ENCODE measurements at regions not wholly inside any gene's neighbourhood (a gene's known extent, or its start where the extent isn't known, plus 50 kb on each side); places are given as distances from the start of the nearest gene placed in this dataset.
"Not testable (repeated sequence)": the region's sequence is repeated elsewhere in the genome, so short reads cannot be mapped to it uniquely, and the experiment has no call there.

DNA sequence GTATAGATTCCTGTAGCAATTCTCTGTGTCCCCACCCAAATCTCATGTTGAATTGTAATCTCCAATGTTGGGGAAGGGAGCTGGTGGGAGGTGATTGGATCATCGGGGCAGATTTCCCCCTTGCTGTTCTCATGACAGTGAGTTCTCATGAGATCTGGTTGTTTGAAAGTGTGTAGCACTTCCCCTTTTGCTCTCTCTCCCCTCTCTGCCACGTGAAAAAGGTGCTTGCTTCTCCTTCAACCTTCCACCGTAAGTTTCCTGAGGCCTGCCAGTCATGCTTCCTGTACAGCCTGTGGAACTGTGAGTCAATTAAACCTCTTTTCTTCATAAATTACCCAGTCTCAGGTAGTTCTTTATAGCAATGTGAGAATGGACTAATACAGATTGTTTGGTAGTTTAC, 175.3 kb upstream of the ACO1 start:
- DNase-seq: not testable (repeated sequence)

DNA sequence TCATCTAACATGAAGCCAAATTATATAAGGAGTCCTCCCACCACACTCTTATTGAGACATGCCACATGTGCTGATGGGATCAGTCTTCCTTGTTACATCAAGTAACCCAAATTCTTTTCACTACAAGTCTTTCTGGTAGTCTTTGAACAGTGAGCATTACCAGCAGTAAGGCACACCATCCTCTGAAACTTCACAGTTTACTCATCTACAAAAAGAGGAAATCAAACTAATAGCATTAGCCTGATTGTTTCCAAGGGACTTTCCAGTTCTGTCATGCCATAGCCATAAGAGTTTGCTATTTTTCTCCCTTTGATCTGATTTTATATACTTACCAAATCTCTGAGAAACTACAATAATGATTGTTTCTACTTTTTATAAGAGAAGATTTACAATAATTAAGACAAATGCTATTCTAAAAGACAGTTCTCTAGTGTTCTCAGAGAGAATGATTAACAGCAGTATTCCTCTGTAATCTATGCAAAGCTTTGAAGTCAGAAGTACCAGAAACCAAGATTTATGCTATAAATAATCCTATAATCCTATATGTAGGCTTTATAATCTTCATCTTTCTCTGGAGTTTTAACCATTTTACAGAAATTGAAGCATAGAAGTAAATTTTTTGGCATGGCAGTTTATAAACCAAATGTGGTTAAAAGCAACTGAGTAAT, 166.2 kb upstream of the ACO1 start:
- DNase-seq: no peak

- DNase-seq: no peak
Observed at GRCh38 chr9:32220750-32221149, 163.7 kb upstream of the ACO1 start.

DNA sequence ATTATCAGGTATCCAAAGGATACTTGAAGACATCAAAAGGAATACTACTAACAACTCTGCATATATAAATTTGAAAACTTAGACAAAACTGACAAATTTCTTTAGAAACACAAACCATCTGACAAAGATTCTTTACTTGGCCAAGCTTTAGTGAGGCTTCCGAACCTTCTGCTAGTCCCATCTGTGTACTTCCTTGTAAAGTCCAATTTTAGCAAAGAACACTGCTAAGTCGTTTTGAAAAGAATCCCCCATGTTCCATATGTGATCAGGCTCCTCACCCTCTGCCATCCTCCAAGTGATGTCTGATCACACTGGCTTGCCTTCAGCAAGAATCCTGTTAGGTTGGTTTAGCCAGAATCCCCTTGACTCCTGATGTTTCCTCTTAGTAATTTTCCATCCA, 150.0 kb upstream of the ACO1 start:
- DNase-seq: no peak

GRCh38 chr9:32247168-32247567, 137.3 kb upstream of the ACO1 start:
- DNase-seq: no peak

DNA sequence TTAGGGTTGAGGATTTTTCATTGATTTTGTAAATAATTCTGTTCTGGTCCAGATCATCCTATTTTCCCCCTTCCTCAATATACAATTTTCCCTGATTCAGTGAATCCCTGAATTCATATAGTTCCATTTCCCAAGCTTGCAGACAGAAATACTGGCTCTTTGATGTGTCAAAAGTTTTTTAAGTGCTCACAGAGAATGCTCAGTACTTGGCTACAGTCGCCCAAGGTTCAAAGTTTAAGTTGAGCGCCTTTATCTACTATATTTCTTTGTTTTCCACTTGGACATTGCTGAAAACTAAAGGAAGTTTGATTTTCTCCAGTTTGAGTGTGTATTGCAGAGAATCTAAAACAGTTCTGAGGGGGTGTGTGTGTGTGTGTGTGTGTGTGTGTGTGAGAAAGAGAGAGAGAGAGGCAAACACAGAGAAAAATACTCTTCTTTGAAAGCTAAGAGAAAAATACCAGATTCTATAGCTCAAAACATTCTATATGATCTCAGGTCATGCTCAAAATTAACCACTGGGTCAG, 136.2 kb upstream of the ACO1 start:
- no peak for DNase-seq

GRCh38 chr9:32251539-32251938, 132.9 kb upstream of the ACO1 start:
- DNase-seq: peak; percentile 82

- no peak for DNase-seq
Observed at GRCh38 chr9:32253731-32254130, 130.7 kb upstream of the ACO1 start.

DNA sequence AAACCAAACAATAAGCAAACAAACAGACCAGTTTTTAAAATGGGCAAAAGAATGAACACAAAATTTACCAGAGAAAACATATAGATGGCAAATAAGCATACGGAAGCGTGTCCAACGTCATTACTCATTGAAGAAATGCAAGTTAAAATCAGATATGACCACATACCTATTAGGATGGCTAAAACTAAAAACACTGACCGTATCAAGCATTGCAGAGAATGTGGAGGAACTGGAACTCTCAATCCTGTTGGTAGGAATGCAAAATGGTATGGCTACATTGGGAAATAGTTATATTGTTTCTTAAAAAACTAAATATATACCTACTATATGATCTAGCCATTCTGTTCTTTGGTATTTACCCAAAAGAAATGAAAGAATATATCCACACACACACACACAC, 129.4 kb upstream of the ACO1 start:
- no peak for DNase-seq

DNA sequence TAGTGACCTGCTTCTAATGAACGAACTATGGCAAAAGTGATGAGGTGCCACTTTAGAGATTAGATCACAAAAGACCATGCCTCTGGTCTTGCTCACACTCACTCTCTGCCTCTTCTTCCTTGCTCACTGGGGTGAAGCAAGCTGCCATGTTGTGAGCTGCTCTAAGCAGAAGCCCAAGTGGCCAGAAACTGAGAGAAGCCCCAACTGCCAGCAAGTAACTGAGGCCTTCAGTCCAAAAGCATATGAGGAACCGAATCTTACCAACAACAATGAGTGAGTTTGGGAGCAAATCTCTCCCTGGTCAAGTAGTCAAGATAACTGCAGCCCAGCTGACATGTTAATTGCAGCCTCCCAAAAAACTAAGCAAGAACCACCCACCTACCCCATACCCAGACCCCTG, 126.0 kb upstream of the ACO1 start:
- DNase-seq: no peak

DNA sequence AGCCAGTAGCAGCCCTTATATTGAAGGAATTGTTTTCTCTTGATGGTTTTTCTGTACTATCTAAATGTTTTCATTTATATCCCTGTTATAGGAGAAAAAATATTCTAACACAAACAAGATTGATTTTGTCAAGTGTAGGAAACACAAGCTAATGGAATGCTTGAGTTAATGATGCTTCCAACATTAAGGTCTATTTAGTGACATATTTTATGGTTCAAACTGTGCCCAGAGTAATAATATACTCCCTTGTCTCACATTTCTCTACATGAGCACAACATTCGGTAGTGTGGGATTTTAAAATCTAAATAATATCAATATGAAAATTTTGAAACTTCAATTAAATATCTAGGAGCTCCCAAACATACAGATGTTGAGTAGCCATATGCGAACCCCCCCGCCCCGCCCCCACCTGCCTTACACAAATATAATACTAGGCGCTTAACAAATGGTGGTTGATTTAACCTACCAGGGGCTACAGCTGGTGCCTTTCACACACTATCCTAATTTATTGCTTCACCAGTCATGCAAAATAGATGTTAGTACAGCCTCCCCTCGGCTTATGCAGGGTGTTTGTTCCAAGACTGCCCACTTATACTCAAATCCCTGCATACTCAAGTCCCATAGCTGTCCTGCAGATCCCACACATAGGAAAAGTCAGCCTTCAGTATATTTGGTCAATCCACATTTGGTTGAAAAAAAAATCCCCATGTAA, 124.1 kb upstream of the ACO1 start:
- no peak for DNase-seq

GRCh38 chr9:32264170-32264864, 120.1 kb upstream of the ACO1 start:
- no peak for DNase-seq

- no peak for DNase-seq
Observed at GRCh38 chr9:32265037-32265436, 119.4 kb upstream of the ACO1 start.

DNA sequence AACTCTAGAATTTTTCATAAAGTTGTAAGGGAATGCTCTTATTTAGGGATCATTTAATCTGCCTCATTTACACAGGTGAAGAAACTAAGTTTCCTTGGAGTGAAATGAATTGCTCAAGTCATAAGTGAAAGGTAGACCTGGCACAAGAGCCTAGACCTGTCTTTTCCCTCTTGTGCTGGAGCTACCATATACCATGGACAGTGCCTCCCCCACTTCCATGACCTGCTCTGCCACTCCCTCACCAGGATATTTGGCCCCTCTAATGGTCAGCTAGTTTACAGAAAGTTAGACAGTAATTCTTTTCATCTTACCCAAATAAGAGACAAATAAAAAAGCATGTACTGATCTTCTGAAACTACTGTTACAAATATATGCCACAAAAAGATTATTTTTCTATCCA, 105.5 kb upstream of the ACO1 start:
- no peak for DNase-seq

DNA sequence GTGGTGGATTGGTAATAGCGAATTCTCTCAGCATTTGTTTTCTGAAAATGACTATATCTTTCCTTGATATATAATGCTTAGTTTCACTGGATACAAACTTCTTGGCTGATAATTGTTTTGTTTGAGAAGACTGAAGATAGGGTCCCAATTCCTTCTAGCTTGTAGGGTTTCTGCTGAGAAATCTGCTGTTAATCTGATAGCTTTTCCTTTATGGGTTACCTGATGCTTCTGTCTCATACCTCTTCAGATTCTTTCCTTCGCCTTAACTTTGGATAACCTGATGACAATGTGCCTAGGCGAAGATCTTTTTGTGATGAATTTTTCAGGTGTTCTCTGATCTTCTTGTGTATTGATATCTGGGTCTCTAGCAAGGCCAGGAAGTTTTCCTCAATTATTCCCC, 94.7 kb upstream of the ACO1 start:
- DNase-seq: no peak

GRCh38 chr9:32291370-32291769, 93.1 kb upstream of the ACO1 start:
- DNase-seq: no peak

GRCh38 chr9:32292611-32293010, 91.8 kb upstream of the ACO1 start:
- DNase-seq: no peak

GRCh38 chr9:32293091-32293490, 91.4 kb upstream of the ACO1 start:
- DNase-seq: no peak

DNA sequence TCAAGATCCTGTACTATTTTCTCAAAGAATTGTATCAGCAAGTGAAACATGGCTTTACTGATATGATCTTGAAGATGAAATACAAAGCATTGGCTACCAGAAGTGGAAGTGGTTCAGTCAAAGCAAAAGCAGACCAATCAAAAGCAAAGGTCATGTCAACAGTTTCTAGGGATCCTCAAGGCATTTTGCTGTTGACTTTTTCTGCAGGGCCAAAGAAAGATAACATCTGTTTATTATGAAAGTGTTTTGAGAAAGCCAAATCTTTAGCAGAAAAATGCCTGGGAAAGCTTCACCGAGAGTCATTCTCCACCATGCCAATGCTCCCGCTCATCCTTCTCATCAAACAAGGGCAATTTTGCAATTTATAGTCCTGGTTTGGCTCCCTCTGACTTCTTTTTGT, 90.3 kb upstream of the ACO1 start:
- no peak for DNase-seq

GRCh38 chr9:32300373-32300772, 84.1 kb upstream of the ACO1 start:
- no peak for DNase-seq

- DNase-seq: no peak
Observed at GRCh38 chr9:32304495-32304894, 79.9 kb upstream of the ACO1 start.

DNA sequence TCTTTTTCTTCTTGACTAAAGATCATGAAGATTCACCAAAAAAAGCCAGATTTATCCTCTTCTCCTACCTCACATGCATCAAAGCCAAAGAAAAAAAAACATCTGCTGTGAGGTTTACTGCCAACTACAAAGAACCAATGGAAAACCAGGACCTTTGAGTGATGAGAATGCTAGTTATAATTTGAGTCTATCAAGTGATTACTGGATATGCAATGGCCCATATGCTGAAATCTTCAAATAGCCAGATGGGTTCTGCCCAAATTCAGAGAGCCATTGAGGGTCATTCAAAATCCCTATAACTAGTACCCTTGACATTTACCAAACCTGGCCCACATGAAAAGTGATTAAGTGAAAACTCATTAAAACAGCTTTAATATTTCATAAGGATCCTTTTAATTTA, 78.4 kb upstream of the ACO1 start:
- no peak for DNase-seq

DNA sequence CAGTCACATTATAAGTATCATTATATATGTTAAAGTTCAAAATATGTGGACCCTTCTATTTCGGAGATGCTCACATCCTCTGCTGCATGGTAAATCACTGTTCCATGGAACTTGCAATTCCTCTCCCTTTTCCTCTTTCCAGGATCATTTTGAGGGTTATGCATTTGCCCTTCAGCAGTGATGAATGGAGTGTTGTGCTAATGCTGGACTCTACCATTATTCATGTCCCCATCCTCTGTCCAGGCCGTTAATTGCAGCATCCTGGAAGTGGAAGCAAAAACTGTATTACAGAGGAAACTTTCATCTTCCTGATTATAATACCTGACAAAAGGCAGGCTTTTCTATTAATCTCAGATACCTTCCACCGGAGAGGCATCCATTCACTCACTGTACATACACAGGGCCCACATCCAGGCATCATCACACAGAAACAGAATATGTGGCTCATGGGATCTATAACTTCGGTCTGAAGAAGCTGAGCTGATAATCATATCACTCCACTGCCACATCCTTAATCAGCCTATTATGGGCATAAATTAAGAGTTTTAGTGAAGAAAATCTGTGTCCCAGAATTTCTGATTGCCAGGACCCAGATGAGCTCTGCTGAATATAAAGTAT, 65.0 kb upstream of the ACO1 start:
- no peak for DNase-seq

DNA sequence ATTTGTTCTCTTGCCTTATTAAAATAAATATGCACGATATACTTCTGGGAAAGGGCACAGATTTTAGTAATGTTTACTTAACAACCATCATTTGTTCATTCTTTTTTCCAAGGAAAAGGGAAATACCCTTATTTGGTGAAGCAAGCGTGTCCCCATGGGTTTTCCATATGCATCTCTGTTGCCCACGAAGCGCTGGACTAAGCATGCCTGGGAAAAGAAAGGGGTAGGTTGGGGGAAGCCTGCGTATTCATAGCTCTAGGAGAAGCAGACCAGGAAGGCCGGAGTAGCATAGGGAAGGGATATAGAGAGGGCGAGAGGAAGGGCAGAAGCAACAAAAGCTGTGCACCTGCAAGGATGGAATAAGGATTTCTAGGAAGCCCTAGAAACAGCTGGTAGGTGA, 61.8 kb upstream of the ACO1 start:
- DNase-seq: no peak

All from COR-L47 (cell line).